GM23338 (cell line): ENCODE measurements at regions not wholly inside any gene's neighbourhood (a gene's known extent, or its start where the extent isn't known, plus 50 kb on each side); places are given as distances from the start of the nearest gene placed in this dataset.

Experiments used
- ATAC-seq: fragments of 200-7000 bp; cut with Tn5 transposase; 3 replicates; pipeline ENCODE4 v1.9.1; 2020
- DNase-seq: peaks from one replicate; pipeline ENCODE4 v3.0.0-alpha.2; 2015; ENCODE audit warnings: low spot score
- H2AFZ ChIP-seq: fragments of 200-600 bp; sonication (generic); 2 replicates; pipeline ENCODE4 v1.8.0; 2016; ENCODE audit warnings: antibody characterized with exemption, mild to moderate bottlenecking, moderate library complexity
- H3F3A ChIP-seq: fragments of 200-600 bp; sonication (generic); replicated peaks from 2 replicates; pipeline ENCODE4 v1.8.0; 2017; ENCODE audit warnings: antibody characterized with exemption, mixed run types, low read depth
- H3K27ac ChIP-seq: fragments of 200-600 bp; sonication (generic); 2 replicates; pipeline ENCODE4 v1.6.1; 2016; ENCODE audit warnings: low read depth
- H3K27me3 ChIP-seq: fragments of 200-600 bp; sonication (generic); 2 replicates; pipeline ENCODE4 v1.8.0; 2016; ENCODE audit warnings: mild to moderate bottlenecking, mixed run types, moderate library complexity; ENCODE audit not compliant: insufficient read depth
- H3K36me3 ChIP-seq: fragments of 200-600 bp; sonication (generic); 2 replicates; pipeline ENCODE4 v1.8.0; 2016; ENCODE audit warnings: mild to moderate bottlenecking; ENCODE audit not compliant: insufficient read depth
- H3K4me1 ChIP-seq: fragments of 200-600 bp; sonication (generic); 2 replicates; pipeline ENCODE4 v1.8.0; 2016; ENCODE audit warnings: mild to moderate bottlenecking, moderate library complexity; ENCODE audit not compliant: insufficient read depth
- H3K4me2 ChIP-seq: fragments of 200-600 bp; sonication (generic); 2 replicates; pipeline ENCODE4 v1.7.1; 2017; ENCODE audit warnings: mixed run types
- H3K4me3 ChIP-seq: fragments of 200-600 bp; sonication (generic); 2 replicates; pipeline ENCODE4 v1.6.1; 2016; ENCODE audit warnings: mixed run types
- H3K79me2 ChIP-seq: fragments of 200-600 bp; sonication (generic); replicated peaks from 2 replicates; pipeline ENCODE4 v1.8.0; 2017; ENCODE audit warnings: mild to moderate bottlenecking; ENCODE audit not compliant: insufficient read depth
- H3K9me2 ChIP-seq: fragments of 200-600 bp; sonication (generic); 2 replicates; pipeline ENCODE4 v1.8.0; 2017; ENCODE audit not compliant: insufficient read depth
- H4K20me1 ChIP-seq: fragments of 200-600 bp; sonication (generic); replicated peaks from 2 replicates; pipeline ENCODE4 v1.8.0; 2017; ENCODE audit warnings: mild to moderate bottlenecking; ENCODE audit not compliant: insufficient read depth
- H3K27ac Mint-ChIP-seq: 2 replicates; pipeline ENCODE4 v1.8.0; 2020; ENCODE audit warnings: inconsistent platforms, mild to moderate bottlenecking, moderate library complexity, mixed read lengths
- H3K27me3 Mint-ChIP-seq: 3 replicates; pipeline ENCODE4 v1.8.0; 2022; ENCODE audit warnings: low read depth, mild to moderate bottlenecking, moderate library complexity, mixed read lengths, inconsistent platforms; ENCODE audit not compliant: insufficient read depth, poor library complexity
- H3K36me3 Mint-ChIP-seq: 3 replicates; pipeline ENCODE4 v1.8.0; 2021; ENCODE audit warnings: low read depth, mild to moderate bottlenecking, inconsistent platforms, moderate library complexity, mixed read lengths
- H3K4me1 Mint-ChIP-seq: 3 replicates; pipeline ENCODE4 v1.8.0; 2020; ENCODE audit warnings: mild to moderate bottlenecking, inconsistent platforms, mixed read lengths
- H3K4me3 Mint-ChIP-seq: 3 replicates; pipeline ENCODE4 v1.8.0; 2021; ENCODE audit warnings: moderate library complexity, mild to moderate bottlenecking, inconsistent platforms, mixed read lengths
- H3K9me3 Mint-ChIP-seq: 3 replicates; pipeline ENCODE4 v1.8.0; 2020; ENCODE audit warnings: moderate library complexity, mild to moderate bottlenecking, inconsistent platforms, mixed read lengths
- CREB1 ChIP-seq: fragments of 250-450 bp; sonication (Bioruptor Pico); IDR thresholded peaks from 2 replicates; pipeline ENCODE4 v1.5.0; 2020; ENCODE audit warnings: low read depth, mild to moderate bottlenecking, moderate library complexity
- EZH2 ChIP-seq: fragments of 200-600 bp; sonication (generic); IDR thresholded peaks from one replicate; pipeline ENCODE4 v1.8.0; 2017; ENCODE audit warnings: antibody characterized with exemption, mild to moderate bottlenecking, low read depth; ENCODE audit not compliant: unreplicated experiment
- EZH2phosphoT487 ChIP-seq: fragments of 200-600 bp; sonication (generic); IDR thresholded peaks from one replicate; pipeline ENCODE4 v1.8.1; 2018; ENCODE audit warnings: antibody characterized with exemption; ENCODE audit not compliant: unreplicated experiment
- JUNB ChIP-seq: IDR thresholded peaks from one replicate; pipeline ENCODE4 v1.6.1; 2016; ENCODE audit warnings: antibody characterized with exemption; ENCODE audit not compliant: unreplicated experiment
- NANOG ChIP-seq: IDR thresholded peaks from 2 replicates; pipeline ENCODE4 v1.6.1; 2016; ENCODE audit warnings: antibody characterized with exemption, borderline replicate concordance
- POLR2AphosphoS5 ChIP-seq: IDR thresholded peaks from 2 replicates; pipeline ENCODE4 v1.6.1; 2016; ENCODE audit warnings: antibody characterized with exemption, low read depth
- STAT1 ChIP-seq: IDR thresholded peaks from one replicate; pipeline ENCODE4 v1.6.1; 2016; ENCODE audit warnings: antibody characterized with exemption; ENCODE audit not compliant: unreplicated experiment
- ZNF114 ChIP-seq: fragments of 250-450 bp; sonication (Bioruptor Pico); IDR thresholded peaks from 2 replicates; pipeline ENCODE4 v1.5.0; 2020; ENCODE audit warnings: mild to moderate bottlenecking, moderate library complexity
- ZNF331 ChIP-seq: fragments of 250-450 bp; sonication (Bioruptor Pico); IDR thresholded peaks from 2 replicates; pipeline ENCODE4 v1.5.0; 2020; ENCODE audit warnings: low read depth, mild to moderate bottlenecking, moderate library complexity
- TF ChIP-seq, protein P1 (sequence below): IDR thresholded peaks from 2 replicates; pipeline ENCODE4 v1.6.1; 2016; ENCODE audit warnings: antibody characterized with exemption
- TF ChIP-seq, protein P2 (sequence below), 2 experiments: fragments of 200-600 bp in 1 of 2; sonication (generic) in 1 of 2; conservative IDR thresholded peaks; 2 replicates each; pipeline versions ENCODE4 v1.5.1 to v1.6.1; 2016 to 2017; ENCODE audit warnings: antibody characterized with exemption in 2 of 2, low read depth in 2 of 2, mild to moderate bottlenecking in 2 of 2, moderate library complexity in 1 of 2
- TF ChIP-seq, protein P3 (sequence below): IDR thresholded peaks from one replicate; pipeline ENCODE4 v1.6.1; 2018; ENCODE audit warnings: antibody characterized with exemption; ENCODE audit not compliant: unreplicated experiment

DNA sequence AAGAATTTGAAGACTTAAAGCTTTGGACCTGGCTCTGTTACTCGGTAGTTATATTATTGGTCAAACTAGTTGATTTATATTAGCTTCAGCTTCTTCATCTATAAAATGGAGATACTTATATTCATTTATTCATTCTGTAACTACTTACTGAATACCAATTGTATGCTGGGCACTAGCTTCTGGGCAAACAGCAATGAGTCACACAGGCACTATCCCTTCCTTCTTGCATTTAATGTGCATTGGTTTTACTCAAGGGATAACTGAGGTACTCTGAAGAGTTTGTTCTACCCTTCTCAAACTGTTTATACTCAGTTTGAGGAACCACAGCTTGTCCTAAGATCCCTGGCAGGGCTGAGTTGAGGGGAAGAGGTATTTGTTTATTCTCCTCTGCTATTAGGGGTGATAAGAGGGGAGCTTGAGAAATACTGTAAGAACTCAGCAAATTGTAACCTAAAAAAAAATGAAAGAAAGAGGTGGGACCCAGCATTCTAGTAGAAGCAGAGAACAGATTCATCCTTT is 825.4 kb upstream of the AMELY start (continued):
- TF ChIP-seq, protein P1, sequence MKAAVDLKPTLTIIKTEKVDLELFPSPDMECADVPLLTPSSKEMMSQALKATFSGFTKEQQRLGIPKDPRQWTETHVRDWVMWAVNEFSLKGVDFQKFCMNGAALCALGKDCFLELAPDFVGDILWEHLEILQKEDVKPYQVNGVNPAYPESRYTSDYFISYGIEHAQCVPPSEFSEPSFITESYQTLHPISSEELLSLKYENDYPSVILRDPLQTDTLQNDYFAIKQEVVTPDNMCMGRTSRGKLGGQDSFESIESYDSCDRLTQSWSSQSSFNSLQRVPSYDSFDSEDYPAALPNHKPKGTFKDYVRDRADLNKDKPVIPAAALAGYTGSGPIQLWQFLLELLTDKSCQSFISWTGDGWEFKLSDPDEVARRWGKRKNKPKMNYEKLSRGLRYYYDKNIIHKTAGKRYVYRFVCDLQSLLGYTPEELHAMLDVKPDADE, result no peak
- no peak for TF ChIP-seq NANOG
- TF ChIP-seq CREB1 (CRISPR knock-in tag), result no peak
- TF ChIP-seq ZNF331 (CRISPR knock-in tag), result no peak

DNA sequence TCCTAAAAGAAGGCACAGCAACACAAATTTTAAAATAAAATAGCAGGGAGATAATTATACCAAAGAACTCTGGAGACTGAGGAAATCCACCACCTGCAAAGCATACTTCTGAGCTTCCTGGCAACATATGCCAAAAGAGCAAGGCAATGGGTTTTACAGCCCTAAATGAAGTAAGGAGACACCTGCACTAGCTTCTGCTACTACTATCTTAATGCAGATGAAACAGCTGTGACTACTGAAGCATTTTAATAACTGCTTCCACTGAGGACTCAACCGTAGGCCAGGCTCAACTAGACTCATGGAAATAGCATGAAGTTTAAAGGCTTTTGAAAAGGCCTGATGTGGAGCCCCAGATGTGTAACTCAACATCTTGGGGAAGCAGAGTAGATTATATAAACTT is 820.1 kb upstream of the AMELY start:
- Histone ChIP-seq H3K4me1 (no peaks in the 10 kb centered on the region), H2AFZ (no peak overlapping the region), H4K20me1 (no peaks in the 10 kb centered on the region), H3K36me3 (no peaks in the 10 kb centered on the region), H3F3A (no peaks in the 10 kb centered on the region), H3K4me3 (no peak overlapping the region), H3K4me2 (no peak overlapping the region), H3K79me2 (no peaks in the 10 kb centered on the region), H3K9me2 (no peaks in the 10 kb centered on the region), H3K27me3 (no peaks in the 10 kb centered on the region), H3K27ac (no peak overlapping the region)
- H3K9me3 Mint-ChIP-seq, result no peaks in the 10 kb centered on the region
- no peak overlapping the region for H3K27ac Mint-ChIP-seq
- H3K4me3 Mint-ChIP-seq, result no peak overlapping the region
- no peak for ATAC-seq
- TF ChIP-seq ZNF114 (CRISPR knock-in tag), result no peak
- no peak for TF ChIP-seq CREB1 (CRISPR knock-in tag)
- no peak for TF ChIP-seq EZH2phosphoT487
- no peak for TF ChIP-seq POLR2AphosphoS5
- TF ChIP-seq, protein P1, result no peak
- no peak for TF ChIP-seq ZNF331 (CRISPR knock-in tag)
- TF ChIP-seq JUNB, result no peak
- no peaks in the 10 kb centered on the region for H3K27me3 Mint-ChIP-seq
- H3K4me1 Mint-ChIP-seq, result peaks cover 5% of the 10 kb centered on the region; the same call in 2 of the 3 replicates
- no peaks in the 10 kb centered on the region for H3K36me3 Mint-ChIP-seq
- no peak for DNase-seq

DNA sequence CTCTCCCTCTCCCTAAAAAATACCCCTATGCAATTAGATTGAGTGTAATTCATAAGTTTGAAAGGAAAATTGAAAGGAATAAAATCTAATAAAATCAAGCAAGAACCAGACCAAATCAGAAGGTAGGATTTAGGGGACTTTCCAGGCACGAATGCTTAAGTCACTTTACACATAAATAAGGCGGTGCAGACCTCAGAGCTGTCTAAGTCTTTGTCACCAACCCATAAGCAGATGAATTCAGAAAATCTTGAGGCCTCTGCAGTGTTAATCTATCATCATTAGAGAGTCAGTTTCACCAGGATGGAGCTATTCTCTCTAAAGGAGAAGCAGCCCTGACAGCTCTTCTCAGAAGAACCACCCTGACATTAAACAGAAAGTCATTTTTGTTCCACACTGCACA is 819.1 kb upstream of the AMELY start:
- Histone ChIP-seq H3F3A (no peaks in the 10 kb centered on the region), H3K4me1 (no peaks in the 10 kb centered on the region), H3K4me3 (no peak overlapping the region), H2AFZ (no peak overlapping the region), H3K9me2 (no peaks in the 10 kb centered on the region), H3K36me3 (no peaks in the 10 kb centered on the region), H3K4me2 (no peak overlapping the region), H3K27ac (no peak overlapping the region), H3K79me2 (no peaks in the 10 kb centered on the region), H3K27me3 (no peaks in the 10 kb centered on the region), H4K20me1 (no peaks in the 10 kb centered on the region)
- no peaks in the 10 kb centered on the region for H3K9me3 Mint-ChIP-seq
- no peak for DNase-seq
- H3K36me3 Mint-ChIP-seq, result no peaks in the 10 kb centered on the region
- no peaks in the 10 kb centered on the region for H3K27me3 Mint-ChIP-seq
- H3K4me3 Mint-ChIP-seq, result no peak overlapping the region
- TF ChIP-seq, protein P2, sequence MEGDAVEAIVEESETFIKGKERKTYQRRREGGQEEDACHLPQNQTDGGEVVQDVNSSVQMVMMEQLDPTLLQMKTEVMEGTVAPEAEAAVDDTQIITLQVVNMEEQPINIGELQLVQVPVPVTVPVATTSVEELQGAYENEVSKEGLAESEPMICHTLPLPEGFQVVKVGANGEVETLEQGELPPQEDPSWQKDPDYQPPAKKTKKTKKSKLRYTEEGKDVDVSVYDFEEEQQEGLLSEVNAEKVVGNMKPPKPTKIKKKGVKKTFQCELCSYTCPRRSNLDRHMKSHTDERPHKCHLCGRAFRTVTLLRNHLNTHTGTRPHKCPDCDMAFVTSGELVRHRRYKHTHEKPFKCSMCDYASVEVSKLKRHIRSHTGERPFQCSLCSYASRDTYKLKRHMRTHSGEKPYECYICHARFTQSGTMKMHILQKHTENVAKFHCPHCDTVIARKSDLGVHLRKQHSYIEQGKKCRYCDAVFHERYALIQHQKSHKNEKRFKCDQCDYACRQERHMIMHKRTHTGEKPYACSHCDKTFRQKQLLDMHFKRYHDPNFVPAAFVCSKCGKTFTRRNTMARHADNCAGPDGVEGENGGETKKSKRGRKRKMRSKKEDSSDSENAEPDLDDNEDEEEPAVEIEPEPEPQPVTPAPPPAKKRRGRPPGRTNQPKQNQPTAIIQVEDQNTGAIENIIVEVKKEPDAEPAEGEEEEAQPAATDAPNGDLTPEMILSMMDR (conservative IDR thresholded peaks at IDR 0.05; ENCODE audit: low read depth in 2 of 2), result no peak
- TF ChIP-seq EZH2 (no peak), ZNF331 (CRISPR knock-in tag) (no peak), JUNB (no peak), NANOG (no peak), STAT1 (no peak), EZH2phosphoT487 (no peak), ZNF114 (CRISPR knock-in tag) (no peak)
- TF ChIP-seq, protein P3, sequence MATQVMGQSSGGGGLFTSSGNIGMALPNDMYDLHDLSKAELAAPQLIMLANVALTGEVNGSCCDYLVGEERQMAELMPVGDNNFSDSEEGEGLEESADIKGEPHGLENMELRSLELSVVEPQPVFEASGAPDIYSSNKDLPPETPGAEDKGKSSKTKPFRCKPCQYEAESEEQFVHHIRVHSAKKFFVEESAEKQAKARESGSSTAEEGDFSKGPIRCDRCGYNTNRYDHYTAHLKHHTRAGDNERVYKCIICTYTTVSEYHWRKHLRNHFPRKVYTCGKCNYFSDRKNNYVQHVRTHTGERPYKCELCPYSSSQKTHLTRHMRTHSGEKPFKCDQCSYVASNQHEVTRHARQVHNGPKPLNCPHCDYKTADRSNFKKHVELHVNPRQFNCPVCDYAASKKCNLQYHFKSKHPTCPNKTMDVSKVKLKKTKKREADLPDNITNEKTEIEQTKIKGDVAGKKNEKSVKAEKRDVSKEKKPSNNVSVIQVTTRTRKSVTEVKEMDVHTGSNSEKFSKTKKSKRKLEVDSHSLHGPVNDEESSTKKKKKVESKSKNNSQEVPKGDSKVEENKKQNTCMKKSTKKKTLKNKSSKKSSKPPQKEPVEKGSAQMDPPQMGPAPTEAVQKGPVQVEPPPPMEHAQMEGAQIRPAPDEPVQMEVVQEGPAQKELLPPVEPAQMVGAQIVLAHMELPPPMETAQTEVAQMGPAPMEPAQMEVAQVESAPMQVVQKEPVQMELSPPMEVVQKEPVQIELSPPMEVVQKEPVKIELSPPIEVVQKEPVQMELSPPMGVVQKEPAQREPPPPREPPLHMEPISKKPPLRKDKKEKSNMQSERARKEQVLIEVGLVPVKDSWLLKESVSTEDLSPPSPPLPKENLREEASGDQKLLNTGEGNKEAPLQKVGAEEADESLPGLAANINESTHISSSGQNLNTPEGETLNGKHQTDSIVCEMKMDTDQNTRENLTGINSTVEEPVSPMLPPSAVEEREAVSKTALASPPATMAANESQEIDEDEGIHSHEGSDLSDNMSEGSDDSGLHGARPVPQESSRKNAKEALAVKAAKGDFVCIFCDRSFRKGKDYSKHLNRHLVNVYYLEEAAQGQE, result no peak
- TF ChIP-seq, protein P1, result no peak
- no peak overlapping the region for H3K27ac Mint-ChIP-seq
- H3K4me1 Mint-ChIP-seq, result peaks cover 6% of the 10 kb centered on the region; the same call in 2 of the 3 replicates
- ATAC-seq, result no peak
